Upper lobe of left lung (tissue), 4 donors: ENCODE measurements at regions not wholly inside any gene's neighbourhood (a gene's known extent, or its start where the extent isn't known, plus 50 kb on each side); places are given as distances from the start of the nearest gene placed in this dataset.

Source experiments
- CTCF ChIP-seq, 6 experiments: fragments of 450-650 bp in 4 of 6; fragments of 200-600 bp in 2 of 6; sonication (generic) in 2 of 6; IDR thresholded peaks; one replicate each; pipeline ENCODE4 v1.5.1; 2016 to 2019; ENCODE audit warnings: antibody characterized with exemption in 6 of 6
- EP300 ChIP-seq, 4 donors: sonication (generic); formaldehyde crosslinking; IDR thresholded peaks; one replicate each; pipeline ENCODE4 v1.5.1; 2017; ENCODE audit warnings: antibody characterized with exemption in 4 of 4, control low read depth in 2 of 4
- POLR2A ChIP-seq, 4 donors: fragments of 450-650 bp; IDR thresholded peaks; one replicate each; pipeline ENCODE4 v1.5.1; 2016 to 2017; ENCODE audit warnings: antibody characterized with exemption in 4 of 4, mild to moderate bottlenecking in 2 of 4
- POLR2AphosphoS5 ChIP-seq, 2 donors: sonication (generic); formaldehyde crosslinking; IDR thresholded peaks; one replicate each; pipeline ENCODE4 v1.5.1; 2017; ENCODE audit warnings: antibody characterized with exemption in 2 of 2

GRCh38 chr4:4789462-4789861 is 70.0 kb upstream of the MSX1 start:
- TF ChIP-seq EP300 (IDR thresholded peaks at IDR 0.05): no peak
- TF ChIP-seq CTCF (IDR thresholded peaks at IDR 0.05): no peak
- no peak for TF ChIP-seq POLR2A (IDR thresholded peaks at IDR 0.05)
- no peak for TF ChIP-seq POLR2AphosphoS5 (IDR thresholded peaks at IDR 0.05)
